KMS-11 (cell line): ENCODE measurements at regions not wholly inside any gene's neighbourhood (a gene's known extent, or its start where the extent isn't known, plus 50 kb on each side); places are given as distances from the start of the nearest gene placed in this dataset.
"Not testable (repeated sequence)": the region's sequence is repeated elsewhere in the genome, so short reads cannot be mapped to it uniquely, and the experiment has no call there.

Source experiments
- H2AFZ ChIP-seq: fragments of 200-600 bp; sonication (generic); 2 replicates; pipeline ENCODE4 v1.6.1; 2016; ENCODE audit warnings: antibody characterized with exemption, mixed run types, low read depth
- H3K27ac ChIP-seq: fragments of 200-600 bp; sonication (generic); 2 replicates; pipeline ENCODE4 v1.6.1; 2016; ENCODE audit warnings: mild to moderate bottlenecking, mixed run types
- H3K27me3 ChIP-seq: fragments of 200-600 bp; sonication (generic); 2 replicates; pipeline ENCODE4 v1.6.1; 2017; ENCODE audit warnings: mild to moderate bottlenecking, low read depth, mixed run types, moderate library complexity; ENCODE audit not compliant: insufficient read depth
- H3K36me3 ChIP-seq: fragments of 200-600 bp; sonication (generic); 2 replicates; pipeline ENCODE4 v1.6.1; 2017; ENCODE audit warnings: mild to moderate bottlenecking, mixed run types; ENCODE audit not compliant: insufficient read depth
- H3K4me1 ChIP-seq: fragments of 200-600 bp; sonication (generic); 2 replicates; pipeline ENCODE4 v1.6.1; 2016; ENCODE audit warnings: mild to moderate bottlenecking, low read depth, mixed run types; ENCODE audit not compliant: poor library complexity, severe bottlenecking
- H3K4me2 ChIP-seq: fragments of 200-600 bp; sonication (generic); 2 replicates; pipeline ENCODE4 v1.7.0; 2016; ENCODE audit warnings: mild to moderate bottlenecking, mixed run types
- H3K4me3 ChIP-seq: fragments of 200-600 bp; sonication (generic); IDR thresholded peaks from 2 replicates; pipeline ENCODE4 v1.6.1; 2017; ENCODE audit warnings: low read depth, low read length, mixed read lengths; ENCODE audit not compliant: insufficient read depth
- H3K79me2 ChIP-seq: fragments of 200-600 bp; sonication (generic); 2 replicates; pipeline ENCODE4 v1.6.1; 2016; ENCODE audit warnings: low read depth, mixed run types; ENCODE audit not compliant: insufficient read depth
- H3K9ac ChIP-seq: fragments of 200-600 bp; sonication (generic); 2 replicates; pipeline ENCODE4 v1.6.1; 2016; ENCODE audit warnings: mild to moderate bottlenecking, mixed run types
- H4K20me1 ChIP-seq: fragments of 200-600 bp; sonication (generic); 2 replicates; pipeline ENCODE4 v1.6.1; 2016; ENCODE audit warnings: mild to moderate bottlenecking, mixed run types; ENCODE audit not compliant: insufficient read depth
- TF ChIP-seq, protein P1 (sequence below): fragments of 200-600 bp; sonication (generic); conservative IDR thresholded peaks from 2 replicates; pipeline ENCODE4 v1.6.1; 2017; ENCODE audit warnings: low read depth, mild to moderate bottlenecking, antibody characterized with exemption, low read length, moderate library complexity, mixed read lengths

DNA sequence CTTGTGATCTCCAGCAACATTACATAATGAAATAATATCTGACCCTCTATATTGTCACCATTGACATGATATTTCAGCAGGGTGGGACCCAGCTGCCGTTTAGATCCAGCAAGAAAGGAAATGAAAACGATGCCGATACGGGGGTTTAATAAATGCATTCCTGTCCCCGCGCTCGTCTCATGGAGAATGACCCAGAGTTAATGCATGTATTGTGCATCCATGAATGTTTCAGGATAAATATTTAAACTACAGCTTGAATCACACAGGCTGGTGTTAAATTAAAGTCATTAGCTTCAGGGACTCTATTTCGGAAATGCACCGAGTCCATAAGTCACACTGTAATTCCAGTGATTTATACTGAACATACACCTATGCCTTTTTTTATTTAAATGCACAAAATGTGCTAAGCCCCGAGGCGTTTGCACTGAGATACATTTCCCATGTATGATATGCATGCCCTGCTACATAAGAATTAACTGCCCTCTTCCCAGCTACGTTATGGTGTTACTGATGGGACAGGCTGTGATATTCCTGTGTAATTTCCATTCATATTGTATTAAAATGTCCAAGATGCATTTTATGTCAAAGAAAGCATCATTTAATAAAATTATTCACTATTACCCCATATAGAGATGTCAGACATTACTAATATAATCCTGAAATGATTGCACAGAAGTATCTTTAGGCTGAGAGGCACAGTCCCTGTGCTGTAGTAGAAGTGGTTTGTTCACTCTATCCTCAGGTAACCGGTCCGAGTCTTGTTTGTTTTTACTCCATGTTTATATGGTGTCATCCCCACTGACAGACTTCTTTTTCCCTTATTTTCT, 109.3 kb upstream of the ZNF516 start:
- H3K27me3 ChIP-seq, result no peaks in the 10 kb centered on the region
- no peaks in the 10 kb centered on the region for H3K36me3 ChIP-seq
- no peaks in the 10 kb centered on the region for H4K20me1 ChIP-seq
- H3K4me2 ChIP-seq, result no peak overlapping the region
- H3K9ac ChIP-seq, result no peak overlapping the region
- TF ChIP-seq, protein P1, sequence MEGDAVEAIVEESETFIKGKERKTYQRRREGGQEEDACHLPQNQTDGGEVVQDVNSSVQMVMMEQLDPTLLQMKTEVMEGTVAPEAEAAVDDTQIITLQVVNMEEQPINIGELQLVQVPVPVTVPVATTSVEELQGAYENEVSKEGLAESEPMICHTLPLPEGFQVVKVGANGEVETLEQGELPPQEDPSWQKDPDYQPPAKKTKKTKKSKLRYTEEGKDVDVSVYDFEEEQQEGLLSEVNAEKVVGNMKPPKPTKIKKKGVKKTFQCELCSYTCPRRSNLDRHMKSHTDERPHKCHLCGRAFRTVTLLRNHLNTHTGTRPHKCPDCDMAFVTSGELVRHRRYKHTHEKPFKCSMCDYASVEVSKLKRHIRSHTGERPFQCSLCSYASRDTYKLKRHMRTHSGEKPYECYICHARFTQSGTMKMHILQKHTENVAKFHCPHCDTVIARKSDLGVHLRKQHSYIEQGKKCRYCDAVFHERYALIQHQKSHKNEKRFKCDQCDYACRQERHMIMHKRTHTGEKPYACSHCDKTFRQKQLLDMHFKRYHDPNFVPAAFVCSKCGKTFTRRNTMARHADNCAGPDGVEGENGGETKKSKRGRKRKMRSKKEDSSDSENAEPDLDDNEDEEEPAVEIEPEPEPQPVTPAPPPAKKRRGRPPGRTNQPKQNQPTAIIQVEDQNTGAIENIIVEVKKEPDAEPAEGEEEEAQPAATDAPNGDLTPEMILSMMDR, result no peak
- H2AFZ ChIP-seq, result no peak overlapping the region
- H3K4me3 ChIP-seq, result no peak overlapping the region
- no peak overlapping the region for H3K27ac ChIP-seq
- H3K79me2 ChIP-seq, result no peaks in the 10 kb centered on the region
- H3K4me1 ChIP-seq, result no peaks in the 10 kb centered on the region

DNA sequence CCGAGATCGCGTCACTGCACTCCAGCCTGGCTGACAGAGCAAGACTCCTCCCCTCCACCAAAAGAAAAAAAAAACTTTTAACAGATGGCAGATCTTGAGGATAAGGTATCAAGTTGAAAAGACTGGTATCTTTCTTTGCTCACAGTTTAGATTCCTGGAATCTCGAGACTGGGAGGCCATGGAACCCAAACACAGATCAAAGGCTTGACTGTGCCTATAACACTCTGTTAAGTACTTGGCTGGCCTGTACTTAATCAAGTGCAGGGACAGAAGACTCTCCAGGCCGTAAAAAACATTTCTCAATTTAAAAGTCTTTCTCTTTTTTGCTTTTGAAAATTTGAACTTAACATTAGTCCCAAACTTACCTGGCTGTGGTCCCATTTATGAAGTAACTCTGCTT, 107.1 kb upstream of the ZNF516 start:
- H3K4me3 ChIP-seq, result no peak overlapping the region
- H3K4me1 ChIP-seq, result no peaks in the 10 kb centered on the region
- TF ChIP-seq, protein P1, result no peak
- H4K20me1 ChIP-seq, result no peaks in the 10 kb centered on the region
- no peaks in the 10 kb centered on the region for H3K36me3 ChIP-seq
- no peak overlapping the region for H3K4me2 ChIP-seq
- no peak overlapping the region for H3K9ac ChIP-seq
- H2AFZ ChIP-seq, result no peak overlapping the region
- H3K79me2 ChIP-seq, result no peaks in the 10 kb centered on the region
- H3K27me3 ChIP-seq, result no peaks in the 10 kb centered on the region
- H3K27ac ChIP-seq, result no peak overlapping the region

DNA sequence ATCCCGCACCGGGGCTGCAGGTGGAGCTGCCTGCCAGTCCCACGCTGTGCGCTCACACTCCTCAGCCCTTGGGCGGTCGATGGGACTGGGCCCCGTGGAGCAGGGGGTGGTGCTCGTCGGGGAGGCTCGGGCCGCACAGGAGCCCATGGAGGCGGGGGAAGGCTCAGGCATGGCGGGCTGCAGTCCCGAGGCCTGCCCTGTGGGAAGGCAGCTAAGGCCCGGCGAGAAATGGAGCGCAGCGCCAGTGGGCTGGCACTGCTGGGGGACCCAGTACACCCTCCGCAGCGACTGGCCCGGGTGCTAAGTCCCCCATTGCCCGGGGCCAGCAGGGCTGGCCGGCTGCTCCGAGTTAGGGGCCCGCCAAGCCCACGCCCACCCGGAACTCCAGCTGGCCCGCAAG, 105.0 kb upstream of the ZNF516 start:
- not testable (repeated sequence) for H3K4me2 ChIP-seq, H3K9ac ChIP-seq, H3K27me3 ChIP-seq, H3K27ac ChIP-seq, H4K20me1 ChIP-seq, H3K4me1 ChIP-seq, H3K79me2 ChIP-seq, H3K4me3 ChIP-seq, H3K36me3 ChIP-seq, H2AFZ ChIP-seq

DNA sequence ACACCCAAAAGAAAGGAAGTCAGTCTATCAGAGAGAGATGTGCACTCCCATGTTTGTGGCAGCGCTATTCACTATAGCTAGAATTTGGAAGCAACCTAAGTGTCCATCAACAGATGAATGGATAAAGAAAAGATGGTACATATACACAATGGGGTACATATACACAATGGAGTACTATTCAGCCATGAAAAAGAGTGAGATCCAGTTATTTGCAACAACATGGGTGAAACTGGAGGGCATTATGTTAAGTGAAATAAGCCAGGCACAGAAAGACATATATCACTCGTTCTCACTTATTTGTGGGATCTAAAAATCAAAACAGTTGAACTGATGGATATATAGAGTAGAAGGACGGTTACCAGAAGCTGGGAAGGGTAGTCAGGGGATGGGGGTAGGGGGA, 99.9 kb upstream of the ZNF516 start:
- no peak overlapping the region for H3K9ac ChIP-seq
- TF ChIP-seq, protein P1, result no peak
- no peak overlapping the region for H3K27ac ChIP-seq
- no peaks in the 10 kb centered on the region for H3K79me2 ChIP-seq
- no peak overlapping the region for H3K4me2 ChIP-seq
- H3K4me3 ChIP-seq, result no peak overlapping the region
- H4K20me1 ChIP-seq, result no peaks in the 10 kb centered on the region
- no peaks in the 10 kb centered on the region for H3K36me3 ChIP-seq
- H3K27me3 ChIP-seq, result no peaks in the 10 kb centered on the region
- H2AFZ ChIP-seq, result no peak overlapping the region
- H3K4me1 ChIP-seq, result no peaks in the 10 kb centered on the region

DNA sequence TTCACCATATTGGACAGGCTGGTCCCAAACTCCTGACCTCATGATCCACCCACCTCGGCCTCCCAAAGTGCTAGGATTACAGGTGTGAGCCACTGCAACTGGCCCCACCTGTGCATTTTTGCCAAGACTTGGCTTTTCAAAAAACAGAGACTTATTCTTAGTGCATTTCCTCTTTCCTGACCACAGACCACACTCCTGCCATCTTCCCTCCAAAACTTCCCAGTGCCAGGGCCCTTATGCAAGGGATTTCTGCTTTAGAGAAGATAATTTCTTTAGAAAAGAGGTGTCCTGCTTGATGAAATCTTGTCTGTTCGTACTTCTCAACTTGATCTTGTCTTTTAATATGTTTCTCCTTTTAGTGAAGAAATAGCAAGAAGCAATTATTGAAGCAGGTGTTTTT, 98.8 kb upstream of the ZNF516 start:
- Histone ChIP-seq H3K4me3 (no peak overlapping the region), H3K9ac (no peak overlapping the region), H3K27ac (no peak overlapping the region), H3K27me3 (no peaks in the 10 kb centered on the region), H3K4me1 (no peaks in the 10 kb centered on the region), H3K79me2 (no peaks in the 10 kb centered on the region), H4K20me1 (no peaks in the 10 kb centered on the region), H3K4me2 (no peak overlapping the region), H2AFZ (no peak overlapping the region), H3K36me3 (no peaks in the 10 kb centered on the region)
- TF ChIP-seq, protein P1, result no peak
